Effector memory CD4-positive, alpha-beta T cell (primary cell): ENCODE measurements at regions not wholly inside any gene's neighbourhood (a gene's known extent, or its start where the extent isn't known, plus 50 kb on each side); places are given as distances from the start of the nearest gene placed in this dataset.

Source experiments
- DNase-seq, 3 donors: peaks; one replicate each; pipeline ENCODE4 v3.0.0-alpha.2; 2020
- H3K27ac ChIP-seq: 2 replicates; pipeline ENCODE4 v1.7.0; 2013; ENCODE audit warnings: mild to moderate bottlenecking, low read length, moderate library complexity; ENCODE audit not compliant: insufficient read depth, poor library complexity, severe bottlenecking
- H3K27me3 ChIP-seq: replicated peaks from 2 replicates; pipeline ENCODE4 v1.7.0; 2013; ENCODE audit warnings: mild to moderate bottlenecking, low read length; ENCODE audit not compliant: insufficient read depth, control insufficient read depth, poor library complexity, severe bottlenecking
- H3K36me3 ChIP-seq: 2 replicates; pipeline ENCODE4 v1.7.0; 2013; ENCODE audit warnings: mild to moderate bottlenecking, low read length, moderate library complexity; ENCODE audit not compliant: control insufficient read depth, insufficient read depth
- H3K4me1 ChIP-seq: 2 replicates; pipeline ENCODE4 v1.7.0; 2013; ENCODE audit warnings: low read length, mild to moderate bottlenecking; ENCODE audit not compliant: control insufficient read depth, insufficient read depth, poor library complexity, severe bottlenecking
- H3K4me3 ChIP-seq: 2 replicates; pipeline ENCODE4 v1.7.0; 2013; ENCODE audit warnings: low read length, low read depth, mild to moderate bottlenecking; ENCODE audit not compliant: insufficient read depth, poor library complexity, severe bottlenecking
- H3K9me3 ChIP-seq: 2 replicates; pipeline ENCODE4 v1.7.0; 2013; ENCODE audit warnings: mild to moderate bottlenecking, low read length, moderate library complexity; ENCODE audit not compliant: control insufficient read depth

DNA sequence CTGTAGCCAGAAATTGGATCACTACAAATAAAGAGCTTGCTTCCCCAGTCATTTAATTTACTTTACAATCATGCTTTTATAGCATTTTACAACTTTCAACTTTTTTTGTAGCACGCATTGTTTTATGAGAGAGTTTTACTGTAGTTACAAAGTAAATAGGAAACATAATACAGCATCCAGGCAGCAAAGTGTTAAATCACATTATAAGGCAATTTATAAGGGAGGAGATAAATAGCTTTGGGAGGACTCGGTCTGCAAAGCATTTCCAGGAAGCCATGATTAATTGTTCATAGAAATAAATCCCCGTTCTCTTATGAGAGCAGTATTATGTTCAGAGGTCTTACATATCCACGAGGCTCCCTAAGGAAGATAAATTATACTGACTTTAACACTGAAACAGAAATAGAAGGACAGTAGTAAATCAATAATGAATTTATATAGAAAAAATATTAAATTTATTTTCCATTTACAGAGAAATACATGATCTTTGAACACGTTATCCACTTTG, 792.6 kb upstream of the RAG2 start:
- DNase-seq, result no peak
- no peak overlapping the region for H3K4me3 ChIP-seq
- peaks cover 5% of the 10 kb centered on the region for H3K9me3 ChIP-seq
- H3K4me1 ChIP-seq, result no peaks in the 10 kb centered on the region
- no peaks in the 10 kb centered on the region for H3K27me3 ChIP-seq
- no peak overlapping the region for H3K27ac ChIP-seq
- H3K36me3 ChIP-seq, result no peaks in the 10 kb centered on the region

DNA sequence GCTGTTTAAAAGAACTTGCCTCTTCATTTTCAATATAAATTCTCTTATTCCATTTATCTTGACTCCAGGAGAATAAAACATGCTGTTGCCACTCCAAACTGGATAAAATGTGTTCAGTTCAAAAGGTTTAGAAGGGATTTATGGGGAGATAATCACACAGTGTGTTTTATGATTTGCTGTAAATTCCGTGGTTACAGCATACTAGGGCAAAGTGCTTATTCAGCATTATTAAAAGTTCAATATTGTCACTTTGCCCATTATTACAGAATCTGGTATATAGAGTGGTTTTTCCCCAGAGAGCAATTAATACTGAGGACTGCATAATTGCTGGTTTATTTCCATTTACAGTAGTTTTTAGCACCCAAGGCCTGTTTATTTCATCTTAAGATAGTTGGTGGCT, 780.9 kb upstream of the RAG2 start:
- no peaks in the 10 kb centered on the region for H3K9me3 ChIP-seq
- no peak overlapping the region for H3K4me3 ChIP-seq
- no peak for DNase-seq
- no peak overlapping the region for H3K27ac ChIP-seq
- H3K36me3 ChIP-seq, result no peaks in the 10 kb centered on the region
- no peaks in the 10 kb centered on the region for H3K27me3 ChIP-seq
- no peaks in the 10 kb centered on the region for H3K4me1 ChIP-seq

DNA sequence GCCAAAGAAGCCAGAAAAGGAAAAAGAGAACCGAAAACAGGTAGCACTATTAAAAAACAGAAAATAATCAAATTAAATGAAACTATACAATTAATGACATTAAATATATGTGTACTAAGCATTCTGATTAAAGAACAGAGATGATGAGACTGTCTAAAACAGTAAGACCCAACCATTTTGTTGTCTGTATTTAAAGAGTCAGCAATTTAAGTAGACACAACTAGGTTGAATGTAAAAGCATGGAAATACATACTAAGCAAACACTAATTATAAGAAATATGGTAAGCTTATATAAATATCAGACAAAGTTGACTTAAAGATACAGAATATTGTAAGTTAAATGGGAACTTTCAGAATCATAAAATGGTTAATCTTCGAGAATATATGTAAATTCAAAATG, 774.6 kb upstream of the RAG2 start:
- Histone ChIP-seq H3K27ac (no peak overlapping the region), H3K27me3 (no peaks in the 10 kb centered on the region), H3K4me1 (no peaks in the 10 kb centered on the region), H3K36me3 (no peaks in the 10 kb centered on the region), H3K9me3 (no peaks in the 10 kb centered on the region), H3K4me3 (no peak overlapping the region)
- DNase-seq, result no peak

GRCh38 chr11:37371346-37371970, 773.4 kb upstream of the RAG2 start:
- no peak overlapping the region for H3K4me3 ChIP-seq
- no peaks in the 10 kb centered on the region for H3K27me3 ChIP-seq
- DNase-seq, result no peak
- no peak overlapping the region for H3K27ac ChIP-seq
- no peaks in the 10 kb centered on the region for H3K36me3 ChIP-seq
- H3K9me3 ChIP-seq, result no peaks in the 10 kb centered on the region
- no peaks in the 10 kb centered on the region for H3K4me1 ChIP-seq

GRCh38 chr11:37370817-37371216, 772.8 kb upstream of the RAG2 start:
- no peaks in the 10 kb centered on the region for H3K27me3 ChIP-seq
- no peaks in the 10 kb centered on the region for H3K4me1 ChIP-seq
- DNase-seq, result no peak
- no peaks in the 10 kb centered on the region for H3K9me3 ChIP-seq
- H3K36me3 ChIP-seq, result no peaks in the 10 kb centered on the region
- no peak overlapping the region for H3K4me3 ChIP-seq
- no peak overlapping the region for H3K27ac ChIP-seq

- Histone ChIP-seq H3K4me1 (no peaks in the 10 kb centered on the region), H3K4me3 (no peak overlapping the region), H3K27ac (no peak overlapping the region), H3K27me3 (no peaks in the 10 kb centered on the region), H3K9me3 (no peaks in the 10 kb centered on the region), H3K36me3 (no peaks in the 10 kb centered on the region)
- no peak for DNase-seq
Measured at GRCh38 chr11:37364246-37364839, 766.3 kb upstream of the RAG2 start.

DNA sequence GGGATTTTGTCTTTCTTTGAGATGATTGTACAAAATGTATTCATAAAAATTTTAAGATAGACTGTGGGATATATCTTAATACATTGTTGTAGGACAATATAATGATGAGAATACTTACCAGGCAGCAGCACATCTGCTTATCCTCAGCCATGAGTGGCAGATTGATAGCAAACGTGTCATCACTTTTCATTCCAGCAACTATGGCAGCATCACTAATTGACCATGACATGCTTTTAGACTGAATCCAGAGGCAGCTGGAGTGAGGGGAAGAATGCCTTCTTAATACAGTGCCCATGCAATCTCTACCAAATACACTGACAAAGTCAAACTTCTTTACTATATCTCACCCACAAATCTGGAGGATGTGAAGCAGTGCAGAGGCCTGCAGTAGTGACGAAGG, 755.2 kb upstream of the RAG2 start:
- DNase-seq, result no peak
- H3K36me3 ChIP-seq, result no peaks in the 10 kb centered on the region
- no peak overlapping the region for H3K4me3 ChIP-seq
- no peaks in the 10 kb centered on the region for H3K9me3 ChIP-seq
- no peaks in the 10 kb centered on the region for H3K4me1 ChIP-seq
- no peaks in the 10 kb centered on the region for H3K27me3 ChIP-seq
- no peak overlapping the region for H3K27ac ChIP-seq

DNA sequence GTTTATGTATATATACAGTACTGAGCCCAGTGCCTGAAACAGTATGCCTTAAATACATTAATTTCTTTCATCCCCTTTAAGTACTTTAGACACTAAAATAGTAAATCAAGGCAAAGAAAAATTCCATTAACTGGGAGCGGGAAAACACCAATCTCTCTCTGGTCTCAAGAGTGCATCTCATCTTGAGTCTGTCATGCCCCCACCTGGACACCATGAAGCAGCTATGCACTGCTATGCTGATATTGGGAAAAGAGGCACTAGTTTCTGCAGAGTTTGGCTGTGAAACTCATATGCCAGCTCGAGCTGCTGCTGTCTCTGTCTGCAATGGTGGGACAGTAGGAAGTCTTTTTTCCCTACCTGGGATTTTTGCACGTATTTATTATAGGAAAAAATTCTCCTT, 754.4 kb upstream of the RAG2 start:
- Histone ChIP-seq H3K9me3 (no peaks in the 10 kb centered on the region), H3K36me3 (no peaks in the 10 kb centered on the region), H3K27ac (no peak overlapping the region), H3K4me1 (no peaks in the 10 kb centered on the region), H3K4me3 (no peak overlapping the region), H3K27me3 (no peaks in the 10 kb centered on the region)
- no peak for DNase-seq

GRCh38 chr11:37343290-37343689, 745.3 kb upstream of the RAG2 start:
- Histone ChIP-seq H3K27ac (no peak overlapping the region), H3K4me3 (no peak overlapping the region), H3K36me3 (no peaks in the 10 kb centered on the region), H3K4me1 (no peaks in the 10 kb centered on the region), H3K27me3 (no peaks in the 10 kb centered on the region), H3K9me3 (no peaks in the 10 kb centered on the region)
- DNase-seq, result no peak

- no peak for DNase-seq
- Histone ChIP-seq H3K27ac (no peak overlapping the region), H3K9me3 (no peaks in the 10 kb centered on the region), H3K4me1 (no peaks in the 10 kb centered on the region), H3K4me3 (no peak overlapping the region), H3K36me3 (no peaks in the 10 kb centered on the region), H3K27me3 (no peaks in the 10 kb centered on the region)
Measured at GRCh38 chr11:37336401-37336800, 738.4 kb upstream of the RAG2 start.
